ENCODE measurements at regions not wholly inside any gene's neighbourhood (a gene's known extent, or its start where the extent isn't known, plus 50 kb on each side); places are given as distances from the start of the nearest gene placed in this dataset.
"Not testable (repeated sequence)": the region's sequence is repeated elsewhere in the genome, so short reads cannot be mapped to it uniquely, and the experiment has no call there.

GRCh38 chr22:22380098-22381030 is 128.2 kb downstream of the ZNF280B start:
- no peak overlapping the region for H3K4me3 ChIP-seq (ENCODE audit: low read depth, low read length)
- CTCF ChIA-PET, result interaction anchor here (0.6 kb wide), 1 partner anchor 82 kb away, joined by 6 read pairs; no protein-coding TSS in a partner anchor
- no peaks in the 10 kb centered on the region for H3K9me3 ChIP-seq (ENCODE audit: control insufficient read depth, insufficient read depth, low read length)
- POLR2A ChIA-PET, result no interaction called here
- no peak for DNase-seq (ENCODE audit: low read depth, low spot score)
- peaks cover 13% of the 10 kb centered on the region for H3K27me3 ChIP-seq (ENCODE audit: control insufficient read depth, insufficient read depth, low read length)
- TF ChIP-seq, protein P1, sequence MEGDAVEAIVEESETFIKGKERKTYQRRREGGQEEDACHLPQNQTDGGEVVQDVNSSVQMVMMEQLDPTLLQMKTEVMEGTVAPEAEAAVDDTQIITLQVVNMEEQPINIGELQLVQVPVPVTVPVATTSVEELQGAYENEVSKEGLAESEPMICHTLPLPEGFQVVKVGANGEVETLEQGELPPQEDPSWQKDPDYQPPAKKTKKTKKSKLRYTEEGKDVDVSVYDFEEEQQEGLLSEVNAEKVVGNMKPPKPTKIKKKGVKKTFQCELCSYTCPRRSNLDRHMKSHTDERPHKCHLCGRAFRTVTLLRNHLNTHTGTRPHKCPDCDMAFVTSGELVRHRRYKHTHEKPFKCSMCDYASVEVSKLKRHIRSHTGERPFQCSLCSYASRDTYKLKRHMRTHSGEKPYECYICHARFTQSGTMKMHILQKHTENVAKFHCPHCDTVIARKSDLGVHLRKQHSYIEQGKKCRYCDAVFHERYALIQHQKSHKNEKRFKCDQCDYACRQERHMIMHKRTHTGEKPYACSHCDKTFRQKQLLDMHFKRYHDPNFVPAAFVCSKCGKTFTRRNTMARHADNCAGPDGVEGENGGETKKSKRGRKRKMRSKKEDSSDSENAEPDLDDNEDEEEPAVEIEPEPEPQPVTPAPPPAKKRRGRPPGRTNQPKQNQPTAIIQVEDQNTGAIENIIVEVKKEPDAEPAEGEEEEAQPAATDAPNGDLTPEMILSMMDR (IDR thresholded peaks at IDR 0.05; ENCODE audit: low read depth, low read length), result no peak
- H3K27ac ChIP-seq (ENCODE audit: low read depth, low read length), result no peak overlapping the region

DNA sequence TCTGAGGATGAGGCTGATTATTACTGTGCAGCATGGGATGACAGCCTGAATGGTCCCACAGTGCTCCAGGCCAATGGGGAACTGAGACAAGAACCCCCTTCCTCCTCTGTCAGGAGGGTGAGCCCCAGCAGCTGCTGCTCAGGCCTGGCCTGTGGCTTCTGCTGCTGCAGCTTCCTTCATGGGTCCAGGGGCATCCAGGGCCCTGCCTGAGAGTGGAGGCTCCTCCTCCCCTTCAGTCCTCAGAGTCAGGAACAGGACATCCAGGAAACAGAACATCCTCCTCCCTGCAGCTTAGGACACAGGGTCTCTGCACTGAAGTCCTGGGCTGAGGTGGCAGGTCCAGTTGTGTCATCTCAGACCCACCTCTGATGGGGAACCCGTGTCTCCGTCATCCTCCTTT is 127.2 kb downstream of the ZNF280B start:
- POLR2A ChIA-PET, result not testable (repeated sequence)

DNA sequence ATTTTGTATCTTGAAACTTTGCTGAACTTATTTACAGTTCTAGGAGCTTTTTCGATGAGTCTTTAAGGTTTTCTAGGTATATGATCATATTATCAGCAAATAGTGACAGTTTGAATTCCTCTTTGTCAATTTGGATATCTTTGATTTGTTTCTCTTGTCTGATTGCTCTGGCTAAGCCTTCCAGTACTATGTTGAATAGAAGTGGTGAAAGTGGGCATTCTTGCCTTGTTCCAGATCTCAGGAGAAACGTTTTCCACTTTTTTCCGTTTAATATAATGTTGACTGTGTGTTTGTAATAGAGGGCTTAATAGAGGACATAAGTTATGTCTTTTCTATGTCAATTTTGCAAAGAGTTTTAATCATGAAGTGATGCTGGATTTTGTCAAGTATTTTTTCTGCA is 124.3 kb downstream of the ZNF280B start:
- H3K27ac ChIP-seq (ENCODE audit: low read depth, low read length), result no peak overlapping the region
- TF ChIP-seq, protein P1 (IDR thresholded peaks at IDR 0.05; ENCODE audit: low read depth, low read length), result no peak
- ChIA-PET POLR2A (no interaction called here), CTCF (no interaction called here)
- DNase-seq (ENCODE audit: low read depth, low spot score), result no peak
- no peak overlapping the region for H3K4me3 ChIP-seq (ENCODE audit: low read depth, low read length)
- H3K9me3 ChIP-seq (ENCODE audit: control insufficient read depth, insufficient read depth, low read length), result no peaks in the 10 kb centered on the region
- peaks cover 19% of the 10 kb centered on the region for H3K27me3 ChIP-seq (ENCODE audit: control insufficient read depth, insufficient read depth, low read length)

More for the DNA sequence above, 127.2 kb downstream of the ZNF280B start:
- CTCF ChIA-PET; H3K27ac ChIP-seq (ENCODE audit: low read depth, low read length); H3K9me3 ChIP-seq (ENCODE audit: control insufficient read depth, insufficient read depth, low read length); H3K4me3 ChIP-seq (ENCODE audit: low read depth, low read length); DNase-seq (ENCODE audit: low read depth, low spot score): not testable (repeated sequence)
- H3K27me3 ChIP-seq (ENCODE audit: control insufficient read depth, insufficient read depth, low read length), result peaks cover 14% of the 10 kb centered on the region

DNA sequence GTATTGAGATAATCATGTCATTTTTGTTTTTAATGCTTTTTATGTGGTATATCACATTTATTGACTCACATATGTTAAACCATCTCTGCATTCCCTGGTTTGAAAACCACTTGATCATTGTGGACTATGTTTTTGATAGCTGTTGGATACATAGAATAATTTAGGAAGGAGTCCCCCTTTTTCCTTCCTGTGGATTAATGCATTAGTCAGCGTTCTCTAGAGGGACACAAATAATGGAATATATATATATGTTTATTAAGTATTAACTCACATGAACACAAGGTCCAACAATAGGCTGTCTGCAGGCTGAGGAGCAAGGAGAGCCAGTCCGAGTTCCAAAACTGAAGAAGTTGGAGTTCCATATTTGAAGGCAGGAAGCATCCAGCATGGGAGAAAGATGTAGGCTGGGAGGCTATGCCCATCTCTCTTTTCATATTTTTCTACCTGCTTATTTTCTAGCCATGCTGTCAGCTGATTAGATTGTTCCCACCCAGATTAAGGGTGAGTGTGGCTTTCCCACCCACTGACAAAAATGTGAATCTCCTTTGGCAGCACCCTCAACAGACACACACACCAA is 123.8 kb downstream of the ZNF280B start:
- TF ChIP-seq, protein P1 (IDR thresholded peaks at IDR 0.05; ENCODE audit: low read depth, low read length), result no peak
- DNase-seq (ENCODE audit: low read depth, low spot score), result no peak
- CTCF ChIA-PET, result no interaction called here
- POLR2A ChIA-PET, result no interaction called here
- H3K4me3 ChIP-seq (ENCODE audit: low read depth, low read length), result no peak overlapping the region
- H3K27me3 ChIP-seq (ENCODE audit: control insufficient read depth, insufficient read depth, low read length), result peaks cover 19% of the 10 kb centered on the region
- H3K27ac ChIP-seq (ENCODE audit: low read depth, low read length), result no peak overlapping the region
- H3K9me3 ChIP-seq (ENCODE audit: control insufficient read depth, insufficient read depth, low read length), result no peaks in the 10 kb centered on the region

GRCh38 chr22:22386602-22387385 is 121.7 kb downstream of the ZNF280B start:
- no peak overlapping the region for H3K27ac ChIP-seq (ENCODE audit: low read depth, low read length)
- DNase-seq (ENCODE audit: low read depth, low spot score), result no peak
- POLR2A ChIA-PET, result no interaction called here
- H3K27me3 ChIP-seq (ENCODE audit: control insufficient read depth, insufficient read depth, low read length), result peaks cover 15% of the 10 kb centered on the region
- H3K4me3 ChIP-seq (ENCODE audit: low read depth, low read length), result no peak overlapping the region
- CTCF ChIA-PET, result no interaction called here
- TF ChIP-seq, protein P1 (IDR thresholded peaks at IDR 0.05; ENCODE audit: low read depth, low read length), result no peak
- H3K9me3 ChIP-seq (ENCODE audit: control insufficient read depth, insufficient read depth, low read length), result no peaks in the 10 kb centered on the region
